DOHH2 (cell line): ENCODE measurements at regions not wholly inside any gene's neighbourhood (a gene's known extent, or its start where the extent isn't known, plus 50 kb on each side); places are given as distances from the start of the nearest gene placed in this dataset.

Experiments used
- CTCF ChIP-seq: fragments of 200-600 bp; sonication (generic); IDR thresholded peaks from one replicate; pipeline ENCODE4 v1.5.1; 2014; ENCODE audit warnings: antibody characterized with exemption, mild to moderate bottlenecking, low read depth, low read length; ENCODE audit not compliant: poor library complexity, severe bottlenecking
- EZH2phosphoT487 ChIP-seq: fragments of 200-600 bp; sonication (generic); IDR thresholded peaks from 2 replicates; pipeline ENCODE4 v1.6.1; 2017; ENCODE audit warnings: borderline replicate concordance, mild to moderate bottlenecking, antibody characterized with exemption, low read length, moderate library complexity, mixed read lengths

- TF ChIP-seq CTCF (no peak), EZH2phosphoT487 (no peak)
Measured at GRCh38 chr4:156188596-156188995, 234.9 kb upstream of the CTSO start.
